ENCODE measurements at regions not wholly inside any gene's neighbourhood (a gene's known extent, or its start where the extent isn't known, plus 50 kb on each side); places are given as distances from the start of the nearest gene placed in this dataset.
A peak's percentile ranks its signal among the peaks of the same experiment; 100 is the strongest.

DNA sequence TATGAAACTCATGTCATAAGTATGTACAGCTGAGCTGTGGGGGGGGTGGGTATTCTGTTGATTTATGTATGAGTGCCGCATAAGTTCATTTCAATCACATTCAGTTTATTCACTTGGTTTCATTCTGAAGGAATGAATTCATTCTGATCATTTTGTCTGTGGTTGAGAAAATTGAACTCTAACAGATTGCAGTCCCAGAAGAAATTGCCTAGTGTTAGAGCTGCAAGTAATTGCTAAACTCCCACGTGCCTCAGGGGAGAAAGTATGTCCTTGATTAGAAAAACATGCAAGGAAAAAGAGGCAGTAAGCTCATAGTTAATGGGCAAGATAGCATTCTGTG, 442.4 kb upstream of the MGAT4C start:
- Histone ChIP-seq H3K9ac (no peak overlapping the region), H3K27ac (no peak overlapping the region), H3K4me2 (no peak overlapping the region), H3K4me3 (no peak overlapping the region), H3K9me3 (replicated peaks in 1 of 11) (no peaks in the 10 kb centered on the region), H3K36me3 (no peaks in the 10 kb centered on the region), H4K20me1 (no peaks in the 10 kb centered on the region), H3K27me3 (no peaks in the 10 kb centered on the region), H3K4me1 (no peaks in the 10 kb centered on the region)
- no peak for TF ChIP-seq Cebpa-rat (IDR thresholded peaks at IDR 0.05)

GRCh38 chr12:86697916-86698640, 441.9 kb upstream of the MGAT4C start:
- Histone ChIP-seq H4K20me1 (no peaks in the 10 kb centered on the region), H3K36me3 (no peaks in the 10 kb centered on the region), H3K4me2 (no peak overlapping the region), H3K27ac (no peak overlapping the region), H3K4me1 (no peaks in the 10 kb centered on the region), H3K27me3 (no peaks in the 10 kb centered on the region), H3K9ac (no peak overlapping the region), H3K9me3 (replicated peaks in 1 of 11) (no peaks in the 10 kb centered on the region), H3K4me3 (no peak overlapping the region)
- TF ChIP-seq Cebpa-rat (IDR thresholded peaks at IDR 0.05), result no peak

DNA sequence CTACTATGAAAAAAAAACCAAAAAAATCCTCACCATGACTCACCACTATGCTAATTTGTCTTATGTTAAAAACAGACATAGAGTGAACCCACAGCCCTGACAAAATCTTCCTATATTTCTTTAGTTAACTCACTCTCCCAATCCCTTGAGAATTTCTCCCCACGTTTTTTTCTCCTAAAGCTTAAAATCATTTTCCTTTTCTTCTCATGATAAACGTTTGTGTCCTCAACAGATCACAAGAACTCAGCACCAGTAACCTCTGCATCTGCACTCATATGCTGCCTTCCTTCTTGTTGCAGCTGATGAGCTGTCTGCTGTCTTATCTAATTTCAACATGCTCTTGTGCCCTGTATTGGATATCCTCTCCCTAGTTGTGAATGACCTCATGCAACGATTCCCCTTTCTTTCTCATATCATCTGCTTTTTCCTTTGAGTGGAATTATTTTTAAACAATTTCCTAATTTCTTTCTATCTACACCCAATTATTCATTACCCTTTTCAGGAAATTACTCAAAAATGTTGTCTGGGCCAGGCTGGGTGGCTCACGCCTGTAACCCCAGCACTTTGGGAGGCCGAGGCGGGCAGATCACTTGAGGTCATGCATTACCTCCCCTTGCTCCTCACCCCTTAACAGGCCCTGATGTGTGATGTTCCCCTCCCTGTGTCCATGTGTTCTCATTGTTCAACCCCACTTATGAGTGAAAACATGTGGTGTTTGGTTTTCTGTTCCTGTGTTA, 427.5 kb upstream of the MGAT4C start:
- Histone ChIP-seq H3K4me3 (no peak overlapping the region), H3K27me3 (no peaks in the 10 kb centered on the region), H3K4me2 (peak overlapping the region in 1 of 11 experiments; percentile 9; a peak in 1 of 22 replicates), H3K36me3 (no peaks in the 10 kb centered on the region), H3K4me1 (peaks cover 0 to 5% (median 0%) of the 10 kb centered on the region in 10 experiments; a peak in 2 of 20 replicates), H4K20me1 (no peaks in the 10 kb centered on the region), H3K9me3 (replicated peaks in 1 of 11) (peaks cover 0 to 8% (median 0%) of the 10 kb centered on the region in 11 experiments; a peak in 1 of 22 replicates), H3K9ac (no peak overlapping the region), H3K27ac (no peak overlapping the region)
- TF ChIP-seq Cebpa-rat (IDR thresholded peaks at IDR 0.05), result no peak

GRCh38 chr12:86681060-86681459, 424.9 kb upstream of the MGAT4C start:
- no peak overlapping the region for H3K4me2 ChIP-seq
- no peak overlapping the region for H3K9ac ChIP-seq
- peaks cover 0 to 5% (median 0%) of the 10 kb centered on the region in 10 experiments; a peak in 2 of 20 replicates for H3K4me1 ChIP-seq
- no peak for TF ChIP-seq Cebpa-rat (IDR thresholded peaks at IDR 0.05)
- H4K20me1 ChIP-seq, result no peaks in the 10 kb centered on the region
- H3K4me3 ChIP-seq, result no peak overlapping the region
- H3K9me3 ChIP-seq (replicated peaks in 1 of 11), result no peaks in the 10 kb centered on the region
- no peak overlapping the region for H3K27ac ChIP-seq
- no peaks in the 10 kb centered on the region for H3K36me3 ChIP-seq
- H3K27me3 ChIP-seq, result no peaks in the 10 kb centered on the region

- Histone ChIP-seq H3K9me3 (replicated peaks in 1 of 11) (no peaks in the 10 kb centered on the region), H3K27me3 (no peaks in the 10 kb centered on the region), H3K27ac (no peak overlapping the region), H3K4me2 (no peak overlapping the region), H3K36me3 (no peaks in the 10 kb centered on the region), H3K4me1 (no peaks in the 10 kb centered on the region), H3K4me3 (no peak overlapping the region), H3K9ac (no peak overlapping the region), H4K20me1 (no peaks in the 10 kb centered on the region)
- no peak for TF ChIP-seq Cebpa-rat (IDR thresholded peaks at IDR 0.05)
These were observed 419.0 kb upstream of the MGAT4C start for GRCh38 chr12:86675197-86675596.

- Histone ChIP-seq H3K27me3 (no peaks in the 10 kb centered on the region), H3K4me3 (no peak overlapping the region), H3K27ac (no peak overlapping the region), H3K4me2 (no peak overlapping the region), H3K9ac (no peak overlapping the region), H4K20me1 (no peaks in the 10 kb centered on the region), H3K9me3 (replicated peaks in 1 of 11) (no peaks in the 10 kb centered on the region), H3K36me3 (no peaks in the 10 kb centered on the region), H3K4me1 (no peaks in the 10 kb centered on the region)
- no peak for TF ChIP-seq Cebpa-rat (IDR thresholded peaks at IDR 0.05)
These were observed 414.8 kb upstream of the MGAT4C start for GRCh38 chr12:86670986-86671385.

GRCh38 chr12:86669010-86669409, 412.8 kb upstream of the MGAT4C start:
- no peak overlapping the region for H3K4me2 ChIP-seq
- no peak overlapping the region for H3K4me3 ChIP-seq
- no peak for TF ChIP-seq Cebpa-rat (IDR thresholded peaks at IDR 0.05)
- H3K36me3 ChIP-seq, result no peaks in the 10 kb centered on the region
- no peak overlapping the region for H3K9ac ChIP-seq
- no peaks in the 10 kb centered on the region for H3K27me3 ChIP-seq
- H3K27ac ChIP-seq, result no peak overlapping the region
- no peaks in the 10 kb centered on the region for H3K9me3 ChIP-seq (replicated peaks in 1 of 11)
- peaks cover 0 to under 1% (median 0%) of the 10 kb centered on the region in 10 experiments; a peak in 1 of 20 replicates for H3K4me1 ChIP-seq
- no peaks in the 10 kb centered on the region for H4K20me1 ChIP-seq

GRCh38 chr12:86666316-86666715, 410.1 kb upstream of the MGAT4C start:
- Histone ChIP-seq H3K4me2 (no peak overlapping the region), H3K9ac (no peak overlapping the region), H4K20me1 (no peaks in the 10 kb centered on the region), H3K4me1 (peaks cover 0 to 10% (median 0%) of the 10 kb centered on the region in 10 experiments; a peak in 2 of 20 replicates), H3K9me3 (replicated peaks in 1 of 11) (no peaks in the 10 kb centered on the region), H3K27me3 (no peaks in the 10 kb centered on the region), H3K27ac (no peak overlapping the region), H3K36me3 (no peaks in the 10 kb centered on the region), H3K4me3 (no peak overlapping the region)
- no peak for TF ChIP-seq Cebpa-rat (IDR thresholded peaks at IDR 0.05)

- Histone ChIP-seq H3K9ac (no peak overlapping the region), H3K4me2 (peak overlapping the region in 2 of 11 experiments; percentile 13 to 25; a peak in 2 of 22 replicates), H3K36me3 (no peaks in the 10 kb centered on the region), H3K27ac (no peak overlapping the region), H3K4me3 (no peak overlapping the region), H4K20me1 (no peaks in the 10 kb centered on the region), H3K27me3 (no peaks in the 10 kb centered on the region), H3K9me3 (replicated peaks in 1 of 11) (no peaks in the 10 kb centered on the region), H3K4me1 (peaks cover 0 to 10% (median 0%) of the 10 kb centered on the region in 10 experiments; a peak in 2 of 20 replicates)
- TF ChIP-seq Cebpa-rat (IDR thresholded peaks at IDR 0.05), result no peak
These were observed 407.5 kb upstream of the MGAT4C start for GRCh38 chr12:86663716-86664115.

Measured in BLaER1 treated with 17β-estradiol and CSF1 and Interleukin-3, amounts not matched to agents 10 nM and 100 nM (cell line).